ENCODE measurements at regions not wholly inside any gene's neighbourhood (a gene's known extent, or its start where the extent isn't known, plus 50 kb on each side); places are given as distances from the start of the nearest gene placed in this dataset.

DNA sequence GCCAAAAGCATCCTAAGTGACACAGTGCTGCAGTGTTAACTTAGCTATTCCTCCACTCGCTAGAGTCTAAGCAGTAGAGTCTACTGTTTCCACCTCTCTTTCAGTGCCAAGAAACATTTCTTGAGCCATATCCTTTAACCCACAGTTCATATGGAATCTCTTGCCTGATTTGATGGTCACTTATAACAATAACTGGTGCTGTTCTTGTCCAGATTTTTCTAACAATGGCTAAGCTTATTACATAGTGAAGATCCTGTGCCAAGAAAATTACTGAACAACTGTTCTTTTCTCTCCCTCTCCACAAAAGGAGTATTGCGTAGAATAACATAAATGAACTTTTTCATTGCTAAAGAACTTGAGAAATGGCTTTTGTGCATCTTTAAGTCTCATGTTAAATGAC, 121.3 kb downstream of the CDC7 start:
- TF ChIP-seq, protein P1, sequence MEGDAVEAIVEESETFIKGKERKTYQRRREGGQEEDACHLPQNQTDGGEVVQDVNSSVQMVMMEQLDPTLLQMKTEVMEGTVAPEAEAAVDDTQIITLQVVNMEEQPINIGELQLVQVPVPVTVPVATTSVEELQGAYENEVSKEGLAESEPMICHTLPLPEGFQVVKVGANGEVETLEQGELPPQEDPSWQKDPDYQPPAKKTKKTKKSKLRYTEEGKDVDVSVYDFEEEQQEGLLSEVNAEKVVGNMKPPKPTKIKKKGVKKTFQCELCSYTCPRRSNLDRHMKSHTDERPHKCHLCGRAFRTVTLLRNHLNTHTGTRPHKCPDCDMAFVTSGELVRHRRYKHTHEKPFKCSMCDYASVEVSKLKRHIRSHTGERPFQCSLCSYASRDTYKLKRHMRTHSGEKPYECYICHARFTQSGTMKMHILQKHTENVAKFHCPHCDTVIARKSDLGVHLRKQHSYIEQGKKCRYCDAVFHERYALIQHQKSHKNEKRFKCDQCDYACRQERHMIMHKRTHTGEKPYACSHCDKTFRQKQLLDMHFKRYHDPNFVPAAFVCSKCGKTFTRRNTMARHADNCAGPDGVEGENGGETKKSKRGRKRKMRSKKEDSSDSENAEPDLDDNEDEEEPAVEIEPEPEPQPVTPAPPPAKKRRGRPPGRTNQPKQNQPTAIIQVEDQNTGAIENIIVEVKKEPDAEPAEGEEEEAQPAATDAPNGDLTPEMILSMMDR (IDR thresholded peaks at IDR 0.05; ENCODE audit: insufficient read depth, low read depth, low read length, missing control alignments) = no peak
- DNase-seq (ENCODE audit: low read depth) = no peak
- no peak overlapping the region for H3K4me3 ChIP-seq (ENCODE audit: low read depth, low read length)

DNA sequence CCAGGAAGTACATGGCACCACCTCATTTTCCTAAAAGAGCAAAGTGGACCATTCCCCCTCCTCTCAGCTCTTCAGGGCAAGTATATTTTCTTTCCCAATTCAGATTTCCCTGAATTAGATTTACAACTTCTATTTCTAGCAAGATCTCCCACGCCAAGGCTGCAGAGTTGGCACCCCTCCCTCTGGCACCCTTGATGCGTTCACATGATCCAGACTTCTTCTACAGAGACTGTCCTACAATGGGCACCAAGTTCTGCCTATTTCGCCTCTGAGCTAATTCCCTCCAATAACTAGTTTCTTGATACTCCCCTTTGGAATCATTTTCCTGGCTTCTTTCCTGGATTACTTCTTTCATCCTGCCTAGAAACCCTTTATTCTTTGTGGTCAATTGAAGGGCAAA, 122.0 kb downstream of the CDC7 start:
- TF ChIP-seq, protein P1 (IDR thresholded peaks at IDR 0.05; ENCODE audit: insufficient read depth, low read depth, low read length, missing control alignments) = no peak
- no peak overlapping the region for H3K4me3 ChIP-seq (ENCODE audit: low read depth, low read length)
- no peak for DNase-seq (ENCODE audit: low read depth)

DNA sequence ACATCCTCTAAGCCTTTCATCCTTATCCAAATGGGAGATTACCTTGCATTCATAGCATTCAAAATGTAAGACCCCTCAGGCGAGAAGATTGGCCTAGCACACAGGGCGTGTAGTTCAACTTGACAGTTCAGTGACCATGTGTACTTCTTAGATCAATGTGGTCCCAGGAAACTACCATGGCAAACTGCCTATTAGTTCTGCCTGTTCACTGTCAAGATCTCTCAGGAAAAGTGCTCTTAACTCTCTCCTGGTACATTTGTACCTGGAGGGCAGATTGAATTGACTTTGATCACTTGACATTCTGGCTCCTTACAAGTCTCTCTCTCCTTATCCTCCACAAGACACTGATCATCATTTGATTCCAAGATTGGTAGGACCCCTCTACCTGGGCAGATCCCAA, 122.4 kb downstream of the CDC7 start:
- TF ChIP-seq, protein P1 (IDR thresholded peaks at IDR 0.05; ENCODE audit: insufficient read depth, low read depth, low read length, missing control alignments) = no peak
- DNase-seq (ENCODE audit: low read depth) = no peak
- no peak overlapping the region for H3K4me3 ChIP-seq (ENCODE audit: low read depth, low read length)

DNA sequence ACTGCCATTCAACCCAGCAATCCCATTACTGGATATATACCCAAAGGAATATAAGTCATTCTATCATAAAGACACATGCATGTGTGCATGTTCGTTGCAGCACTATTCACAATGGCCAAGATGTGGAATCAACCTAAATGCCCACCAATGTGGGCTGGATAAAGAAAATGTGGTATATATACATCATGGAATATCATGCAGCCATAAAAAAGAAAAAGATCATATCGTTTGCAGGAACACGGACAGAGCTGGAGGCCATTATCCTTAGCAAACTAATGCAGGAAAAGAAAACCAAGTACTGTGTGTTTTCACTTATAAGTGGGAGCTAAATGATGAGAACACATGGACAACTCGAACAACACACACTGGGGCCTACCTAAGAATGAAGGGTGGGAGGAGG, 123.7 kb downstream of the CDC7 start:
- DNase-seq (ENCODE audit: low read depth) = no peak
- TF ChIP-seq, protein P1 (IDR thresholded peaks at IDR 0.05; ENCODE audit: insufficient read depth, low read depth, low read length, missing control alignments) = no peak
- H3K4me3 ChIP-seq (ENCODE audit: low read depth, low read length) = no peak overlapping the region
